Cardiac fibroblast (primary cell): ENCODE measurements at regions not wholly inside any gene's neighbourhood (a gene's known extent, or its start where the extent isn't known, plus 50 kb on each side); places are given as distances from the start of the nearest gene placed in this dataset.

Experiments
- DNase-seq, 2 donors: peaks; one replicate each; pipeline versions ENCODE4 v3.0.0 to v3.0.0-alpha.2; 2010; ENCODE audit warnings: low read depth in 2 of 2
- H3K4me3 ChIP-seq, 2 donors: replicated peaks in 1 of 2; 1 replicate in 1 of 2; 2 replicates in 1 of 2; pipeline ENCODE4 v1.5.1; 2011; ENCODE audit warnings: low read depth in 2 of 2, low read length in 2 of 2, mild to moderate bottlenecking in 2 of 2, moderate library complexity in 1 of 2
- CTCF ChIP-seq: IDR thresholded peaks from one replicate; pipeline ENCODE4 v1.5.1; 2011; ENCODE audit warnings: low read depth, mild to moderate bottlenecking, low read length, inconsistent platforms

GRCh38 chr4:126455865-126456264, 1141.1 kb downstream of the FAT4 start:
- no peak for TF ChIP-seq CTCF
- no peak for DNase-seq
- no peak overlapping the region for H3K4me3 ChIP-seq

- no peak overlapping the region for H3K4me3 ChIP-seq
- DNase-seq = no peak
- TF ChIP-seq CTCF = no peak
Observed at GRCh38 chr4:126458993-126459392, 1144.2 kb downstream of the FAT4 start.

GRCh38 chr4:126465341-126465740, 1150.6 kb downstream of the FAT4 start:
- no peak for TF ChIP-seq CTCF

GRCh38 chr4:126466848-126467247, 1152.1 kb downstream of the FAT4 start:
- no peak for DNase-seq
- no peak for TF ChIP-seq CTCF

More at GRCh38 chr4:126465341-126465740, 1150.6 kb downstream of the FAT4 start:
- no peak for DNase-seq
- H3K4me3 ChIP-seq = no peak overlapping the region

GRCh38 chr4:126468144-126468543, 1153.4 kb downstream of the FAT4 start:
- no peak overlapping the region for H3K4me3 ChIP-seq
- TF ChIP-seq CTCF = no peak
- DNase-seq = no peak

More at GRCh38 chr4:126466848-126467247, 1152.1 kb downstream of the FAT4 start:
- H3K4me3 ChIP-seq = no peak overlapping the region

GRCh38 chr4:126470862-126471261, 1156.1 kb downstream of the FAT4 start:
- DNase-seq = peak; percentile 24 to 73
- no peak for TF ChIP-seq CTCF
- no peak overlapping the region for H3K4me3 ChIP-seq

- no peak for TF ChIP-seq CTCF
- no peak for DNase-seq
- no peak overlapping the region for H3K4me3 ChIP-seq
Observed at GRCh38 chr4:126475730-126476129, 1157.0 kb upstream of the INTU start.
